ENCODE measurements at regions not wholly inside any gene's neighbourhood (a gene's known extent, or its start where the extent isn't known, plus 50 kb on each side); places are given as distances from the start of the nearest gene placed in this dataset.

DNA sequence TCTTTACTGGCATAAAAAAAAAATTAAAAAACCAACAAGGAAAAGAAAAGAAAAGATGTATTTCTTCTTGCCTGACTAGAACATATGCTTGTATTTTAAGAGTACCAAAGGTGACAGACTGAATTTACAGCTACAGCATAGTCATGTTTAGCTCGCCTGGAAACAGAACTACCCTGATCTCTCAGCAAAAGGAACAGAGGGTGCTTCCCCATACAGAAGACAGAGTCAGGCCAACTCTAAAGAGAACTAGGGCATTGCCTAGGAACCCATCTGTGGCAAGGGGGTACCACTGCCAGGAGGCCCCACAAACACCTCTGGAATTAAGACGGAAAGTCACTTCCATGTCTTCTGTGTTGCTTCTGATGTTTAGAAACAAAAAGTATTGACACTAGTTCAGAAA, 252.1 kb upstream of the STARD13 start (continued):
- TF ChIP-seq, protein P1, sequence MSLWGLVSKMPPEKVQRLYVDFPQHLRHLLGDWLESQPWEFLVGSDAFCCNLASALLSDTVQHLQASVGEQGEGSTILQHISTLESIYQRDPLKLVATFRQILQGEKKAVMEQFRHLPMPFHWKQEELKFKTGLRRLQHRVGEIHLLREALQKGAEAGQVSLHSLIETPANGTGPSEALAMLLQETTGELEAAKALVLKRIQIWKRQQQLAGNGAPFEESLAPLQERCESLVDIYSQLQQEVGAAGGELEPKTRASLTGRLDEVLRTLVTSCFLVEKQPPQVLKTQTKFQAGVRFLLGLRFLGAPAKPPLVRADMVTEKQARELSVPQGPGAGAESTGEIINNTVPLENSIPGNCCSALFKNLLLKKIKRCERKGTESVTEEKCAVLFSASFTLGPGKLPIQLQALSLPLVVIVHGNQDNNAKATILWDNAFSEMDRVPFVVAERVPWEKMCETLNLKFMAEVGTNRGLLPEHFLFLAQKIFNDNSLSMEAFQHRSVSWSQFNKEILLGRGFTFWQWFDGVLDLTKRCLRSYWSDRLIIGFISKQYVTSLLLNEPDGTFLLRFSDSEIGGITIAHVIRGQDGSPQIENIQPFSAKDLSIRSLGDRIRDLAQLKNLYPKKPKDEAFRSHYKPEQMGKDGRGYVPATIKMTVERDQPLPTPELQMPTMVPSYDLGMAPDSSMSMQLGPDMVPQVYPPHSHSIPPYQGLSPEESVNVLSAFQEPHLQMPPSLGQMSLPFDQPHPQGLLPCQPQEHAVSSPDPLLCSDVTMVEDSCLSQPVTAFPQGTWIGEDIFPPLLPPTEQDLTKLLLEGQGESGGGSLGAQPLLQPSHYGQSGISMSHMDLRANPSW (CRISPR knock-in tag; conservative IDR thresholded peaks at IDR 0.05; ENCODE audit: low read depth), result no peak

DNA sequence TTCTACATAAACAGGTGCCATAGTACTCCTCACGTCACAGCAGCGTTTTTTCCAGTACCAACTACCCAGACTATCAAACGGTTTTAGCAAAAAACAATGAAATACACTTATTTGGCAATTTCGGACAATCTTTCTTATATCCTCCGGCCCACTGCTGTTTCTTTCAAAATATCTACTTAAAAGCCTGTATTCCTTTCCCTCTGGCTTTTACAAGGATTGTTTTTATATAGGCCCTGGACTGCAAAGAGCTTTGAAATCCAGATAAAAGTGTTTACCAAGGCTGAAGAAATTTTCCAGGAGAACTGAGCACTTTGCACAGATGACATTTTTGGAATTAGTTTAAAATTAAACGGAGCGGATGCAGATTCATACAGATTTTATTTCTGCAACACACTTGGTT, 255.9 kb upstream of the STARD13 start:
- ATAC-seq (no peak), DNase-seq (ENCODE audit: low spot score) (no peak)
- H3K4me1 Mint-ChIP-seq, result peaks cover 53% of the 10 kb centered on the region
- ChIA-PET CTCF (no interaction called here), POLR2A (no interaction called here)
- no peaks in the 10 kb centered on the region for H3K36me3 Mint-ChIP-seq
- H3K9me3 Mint-ChIP-seq, result no peaks in the 10 kb centered on the region
- H3K27me3 Mint-ChIP-seq (ENCODE audit: low read depth), result no peaks in the 10 kb centered on the region
- peak overlapping the region; percentile 98 for H3K27ac Mint-ChIP-seq
- H3K4me3 Mint-ChIP-seq, result peak overlapping the region; percentile 87
- no peak for TF ChIP-seq CREM (CRISPR knock-in tag; IDR thresholded peaks at IDR 0.05)
- TF ChIP-seq TEAD4 (CRISPR knock-in tag; IDR thresholded peaks at IDR 0.05), result no peak
- no peak for TF ChIP-seq NFATC4 (CRISPR knock-in tag; IDR thresholded peaks at IDR 0.05)
- TF ChIP-seq, protein P2, sequence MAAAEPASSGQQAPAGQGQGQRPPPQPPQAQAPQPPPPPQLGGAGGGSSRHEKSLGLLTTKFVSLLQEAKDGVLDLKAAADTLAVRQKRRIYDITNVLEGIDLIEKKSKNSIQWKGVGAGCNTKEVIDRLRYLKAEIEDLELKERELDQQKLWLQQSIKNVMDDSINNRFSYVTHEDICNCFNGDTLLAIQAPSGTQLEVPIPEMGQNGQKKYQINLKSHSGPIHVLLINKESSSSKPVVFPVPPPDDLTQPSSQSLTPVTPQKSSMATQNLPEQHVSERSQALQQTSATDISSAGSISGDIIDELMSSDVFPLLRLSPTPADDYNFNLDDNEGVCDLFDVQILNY (CRISPR knock-in tag; IDR thresholded peaks at IDR 0.05), result no peak
- no peak for TF ChIP-seq SP1 (CRISPR knock-in tag; conservative IDR thresholded peaks at IDR 0.05)
- no peak for TF ChIP-seq HMGA2 (CRISPR knock-in tag; IDR thresholded peaks at IDR 0.05)
- TF ChIP-seq CREB1 (CRISPR knock-in tag; IDR thresholded peaks at IDR 0.05), result no peak
- TF ChIP-seq ZNF423 (CRISPR knock-in tag; IDR thresholded peaks at IDR 0.05), result no peak
- TF ChIP-seq EMX1 (CRISPR knock-in tag; IDR thresholded peaks at IDR 0.05), result no peak
- TF ChIP-seq, protein P3, sequence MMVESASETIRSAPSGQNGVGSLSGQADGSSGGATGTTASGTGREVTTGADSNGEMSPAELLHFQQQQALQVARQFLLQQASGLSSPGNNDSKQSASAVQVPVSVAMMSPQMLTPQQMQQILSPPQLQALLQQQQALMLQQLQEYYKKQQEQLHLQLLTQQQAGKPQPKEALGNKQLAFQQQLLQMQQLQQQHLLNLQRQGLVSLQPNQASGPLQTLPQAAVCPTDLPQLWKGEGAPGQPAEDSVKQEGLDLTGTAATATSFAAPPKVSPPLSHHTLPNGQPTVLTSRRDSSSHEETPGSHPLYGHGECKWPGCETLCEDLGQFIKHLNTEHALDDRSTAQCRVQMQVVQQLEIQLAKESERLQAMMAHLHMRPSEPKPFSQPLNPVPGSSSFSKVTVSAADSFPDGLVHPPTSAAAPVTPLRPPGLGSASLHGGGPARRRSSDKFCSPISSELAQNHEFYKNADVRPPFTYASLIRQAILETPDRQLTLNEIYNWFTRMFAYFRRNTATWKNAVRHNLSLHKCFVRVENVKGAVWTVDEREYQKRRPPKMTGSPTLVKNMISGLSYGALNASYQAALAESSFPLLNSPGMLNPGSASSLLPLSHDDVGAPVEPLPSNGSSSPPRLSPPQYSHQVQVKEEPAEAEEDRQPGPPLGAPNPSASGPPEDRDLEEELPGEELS (CRISPR knock-in tag; IDR thresholded peaks at IDR 0.05), result no peak

DNA sequence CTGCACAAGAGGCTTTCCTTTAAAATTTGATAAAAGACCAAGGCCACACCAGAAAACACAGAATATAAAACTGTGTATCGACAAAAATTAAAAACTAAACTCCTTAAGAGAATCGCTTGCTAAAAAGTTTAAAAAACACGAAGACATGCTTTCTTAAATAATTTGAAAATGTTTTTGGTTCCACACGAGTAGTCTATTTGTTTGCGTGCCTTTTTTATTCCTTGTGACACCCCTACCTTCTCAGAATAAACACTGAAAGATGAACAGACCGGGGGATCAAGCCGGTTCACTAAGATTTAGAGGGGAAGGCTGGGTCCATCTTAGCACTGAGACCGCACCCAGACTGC, 256.4 kb upstream of the STARD13 start:
- Mint-ChIP-seq H3K27me3 (ENCODE audit: low read depth) (no peaks in the 10 kb centered on the region), H3K36me3 (no peaks in the 10 kb centered on the region), H3K27ac (peak overlapping the region; percentile 98), H3K4me1 (peaks cover 54% of the 10 kb centered on the region), H3K4me3 (peak overlapping the region; percentile 87), H3K9me3 (no peaks in the 10 kb centered on the region)
- POLR2A ChIA-PET, result no interaction called here
- DNase-seq (ENCODE audit: low spot score) (no peak), ATAC-seq (peak; percentile 1; the same call in 1 of the 2 replicates)
- TF ChIP-seq NFYB (CRISPR knock-in tag; conservative IDR thresholded peaks at IDR 0.05; ENCODE audit: low read depth) (no peak), TCF7 (CRISPR knock-in tag; IDR thresholded peaks at IDR 0.05; ENCODE audit: low read depth) (no peak), ESRRA (CRISPR knock-in tag; IDR thresholded peaks at IDR 0.05; ENCODE audit: borderline replicate concordance) (no peak), RELA (CRISPR knock-in tag; IDR thresholded peaks at IDR 0.05; ENCODE audit: borderline replicate concordance) (no peak), SP1 (CRISPR knock-in tag; conservative IDR thresholded peaks at IDR 0.05) (no peak), OVOL2 (CRISPR knock-in tag; IDR thresholded peaks at IDR 0.05; ENCODE audit: borderline replicate concordance) (no peak), FOXK1 (CRISPR knock-in tag; IDR thresholded peaks at IDR 0.05) (no peak), GRHL2 (CRISPR knock-in tag; IDR thresholded peaks at IDR 0.05; ENCODE audit: insufficient replicate concordance, severe bottlenecking) (no peak)
- TF ChIP-seq, protein P4, sequence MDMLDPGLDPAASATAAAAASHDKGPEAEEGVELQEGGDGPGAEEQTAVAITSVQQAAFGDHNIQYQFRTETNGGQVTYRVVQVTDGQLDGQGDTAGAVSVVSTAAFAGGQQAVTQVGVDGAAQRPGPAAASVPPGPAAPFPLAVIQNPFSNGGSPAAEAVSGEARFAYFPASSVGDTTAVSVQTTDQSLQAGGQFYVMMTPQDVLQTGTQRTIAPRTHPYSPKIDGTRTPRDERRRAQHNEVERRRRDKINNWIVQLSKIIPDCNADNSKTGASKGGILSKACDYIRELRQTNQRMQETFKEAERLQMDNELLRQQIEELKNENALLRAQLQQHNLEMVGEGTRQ (CRISPR knock-in tag; IDR thresholded peaks at IDR 0.05), result no peak
- TF ChIP-seq, protein P5, sequence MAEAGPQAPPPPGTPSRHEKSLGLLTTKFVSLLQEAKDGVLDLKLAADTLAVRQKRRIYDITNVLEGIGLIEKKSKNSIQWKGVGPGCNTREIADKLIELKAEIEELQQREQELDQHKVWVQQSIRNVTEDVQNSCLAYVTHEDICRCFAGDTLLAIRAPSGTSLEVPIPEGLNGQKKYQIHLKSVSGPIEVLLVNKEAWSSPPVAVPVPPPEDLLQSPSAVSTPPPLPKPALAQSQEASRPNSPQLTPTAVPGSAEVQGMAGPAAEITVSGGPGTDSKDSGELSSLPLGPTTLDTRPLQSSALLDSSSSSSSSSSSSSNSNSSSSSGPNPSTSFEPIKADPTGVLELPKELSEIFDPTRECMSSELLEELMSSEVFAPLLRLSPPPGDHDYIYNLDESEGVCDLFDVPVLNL (CRISPR knock-in tag; IDR thresholded peaks at IDR 0.05; ENCODE audit: borderline replicate concordance, low read depth), result no peak
- CTCF ChIA-PET, result no interaction called here
